Keratinocyte (primary cell): ENCODE measurements at regions not wholly inside any gene's neighbourhood (a gene's known extent, or its start where the extent isn't known, plus 50 kb on each side); places are given as distances from the start of the nearest gene placed in this dataset.

Experiments used
- DNase-seq: peaks from one replicate; pipeline ENCODE4 v3.0.0-alpha.2; 2011; ENCODE audit warnings: low read depth, missing footprints, low spot score
- FAIRE-seq: peaks from 2 replicates; lab custom pipeline; 2011; peaks lifted over from hg19 to GRCh38; lab: Jason Lieb, UNC
- H2AFZ ChIP-seq: 2 replicates; pipeline ENCODE4 v1.6.0; 2012; ENCODE audit warnings: low read length, control low read depth, inconsistent platforms; ENCODE audit not compliant: control insufficient read depth
- H3K27ac ChIP-seq: 2 replicates; pipeline ENCODE4 v1.5.1; 2011; ENCODE audit warnings: low read length; ENCODE audit not compliant: control insufficient read depth, insufficient read depth
- H3K27me3 ChIP-seq: 3 replicates; pipeline ENCODE4 v1.6.0; 2011; ENCODE audit warnings: low read length; ENCODE audit not compliant: control insufficient read depth, insufficient read depth; ENCODE audit errors: extremely low read depth
- H3K36me3 ChIP-seq, 2 experiments: 2 replicates in 1 of 2; 3 replicates in 1 of 2; pipeline ENCODE4 v1.5.1; 2011; ENCODE audit warnings: low read length in 2 of 2, mild to moderate bottlenecking in 1 of 2; ENCODE audit not compliant: control insufficient read depth in 2 of 2, insufficient read depth in 2 of 2; ENCODE audit errors: extremely low read depth in 1 of 2
- H3K4me1 ChIP-seq: 3 replicates; pipeline ENCODE4 v1.5.1; 2011; ENCODE audit warnings: low read length; ENCODE audit not compliant: control insufficient read depth, insufficient read depth; ENCODE audit errors: extremely low read depth
- H3K4me2 ChIP-seq: 3 replicates; pipeline ENCODE4 v1.6.0; 2011; ENCODE audit warnings: low read depth, low read length; ENCODE audit not compliant: control insufficient read depth, insufficient read depth; ENCODE audit errors: extremely low read depth
- H3K4me3 ChIP-seq, 3 experiments: fragments of 200-600 bp in 1 of 3; sonication (generic) in 1 of 3; 2 replicates in 2 of 3; 3 replicates in 1 of 3; pipeline ENCODE4 v1.5.1; 2011 to 2016; ENCODE audit warnings: low read length in 3 of 3, mild to moderate bottlenecking in 3 of 3, control low read depth in 2 of 3, inconsistent platforms in 1 of 3, low read depth in 1 of 3, mixed read lengths in 1 of 3, mixed run types in 1 of 3, moderate library complexity in 1 of 3; ENCODE audit not compliant: control insufficient read depth in 2 of 3, insufficient read depth in 2 of 3; ENCODE audit errors: extremely low read depth in 1 of 3
- H3K79me2 ChIP-seq: 2 replicates; pipeline ENCODE4 v1.6.0; 2012; ENCODE audit warnings: low read length; ENCODE audit not compliant: control insufficient read depth, insufficient read depth
- H3K9ac ChIP-seq: 3 replicates; pipeline ENCODE4 v1.6.0; 2011; ENCODE audit warnings: low read length; ENCODE audit not compliant: control insufficient read depth, insufficient read depth; ENCODE audit errors: extremely low read depth
- H3K9me1 ChIP-seq: 3 replicates; pipeline ENCODE4 v1.6.0; 2011; ENCODE audit warnings: low read length; ENCODE audit not compliant: control insufficient read depth, insufficient read depth; ENCODE audit errors: extremely low read depth
- H3K9me3 ChIP-seq: 2 replicates; pipeline ENCODE4 v1.5.1; 2012; ENCODE audit warnings: low read depth, low read length; ENCODE audit not compliant: control insufficient read depth
- H4K20me1 ChIP-seq: 3 replicates; pipeline ENCODE4 v1.6.0; 2011; ENCODE audit warnings: low read length; ENCODE audit not compliant: control insufficient read depth, insufficient read depth; ENCODE audit errors: extremely low read depth
- EZH2 ChIP-seq: IDR thresholded peaks from one replicate; pipeline ENCODE4 v1.6.1; 2012; ENCODE audit warnings: inconsistent platforms, mild to moderate bottlenecking, low read length, moderate library complexity
- dilution Hi-C: fragments of 300-500 bp; cut with MboI; formaldehyde crosslinking; loops from one replicate; pipeline ENCODE4 v1.7.0; 2020; ENCODE audit warnings: low sequenced_read_pairs; ENCODE audit not compliant: extremely low pct_ligation_motif_present
- TF ChIP-seq, protein P1 (sequence below), 3 experiments: IDR thresholded peaks in 1 of 3; conservative IDR thresholded peaks in 1 of 3; optimal IDR thresholded peaks in 1 of 3; 2 replicates in 2 of 3; 3 replicates in 1 of 3; pipeline versions ENCODE3 to v1.5.1; 2011; ENCODE audit warnings: low read length in 3 of 3, mild to moderate bottlenecking in 3 of 3, moderate library complexity in 2 of 3, control low read depth in 1 of 3, inconsistent platforms in 1 of 3; ENCODE audit not compliant: insufficient read depth in 2 of 3; ENCODE audit errors: extremely low read depth in 1 of 3

DNA sequence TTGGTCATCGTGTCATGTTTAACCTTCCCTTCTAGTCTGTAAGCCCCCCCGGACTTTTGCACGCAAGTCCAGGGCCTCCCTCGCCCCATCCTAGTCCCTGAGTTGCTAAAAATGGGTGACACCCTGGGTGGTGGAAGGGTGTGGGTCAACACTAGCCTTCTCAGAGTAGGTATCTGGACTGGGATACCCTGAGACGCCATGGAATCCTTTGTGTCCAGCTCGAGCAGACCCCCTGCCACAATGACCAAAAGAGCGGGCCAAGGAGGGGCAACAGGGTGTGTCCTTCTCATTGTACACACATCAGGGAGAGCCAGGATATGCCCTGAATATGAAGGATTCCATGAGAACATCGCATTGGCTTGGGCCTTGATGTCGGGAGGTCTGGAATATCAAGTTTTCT, 67.5 kb upstream of the ATP12A start:
- Histone ChIP-seq H3K4me3 (no peak overlapping the region), H3K27me3 (no peaks in the 10 kb centered on the region), H3K9me3 (no peaks in the 10 kb centered on the region), H3K4me1 (no peaks in the 10 kb centered on the region), H3K36me3 (no peaks in the 10 kb centered on the region), H3K27ac (no peak overlapping the region), H3K9ac (no peak overlapping the region), H4K20me1 (no peaks in the 10 kb centered on the region), H2AFZ (no peak overlapping the region), H3K4me2 (no peak overlapping the region), H3K79me2 (no peaks in the 10 kb centered on the region), H3K9me1 (no peaks in the 10 kb centered on the region)
- DNase-seq (no peak), FAIRE-seq (no peak)
- dilution Hi-C loops: no loop called here
- TF ChIP-seq, protein P1, sequence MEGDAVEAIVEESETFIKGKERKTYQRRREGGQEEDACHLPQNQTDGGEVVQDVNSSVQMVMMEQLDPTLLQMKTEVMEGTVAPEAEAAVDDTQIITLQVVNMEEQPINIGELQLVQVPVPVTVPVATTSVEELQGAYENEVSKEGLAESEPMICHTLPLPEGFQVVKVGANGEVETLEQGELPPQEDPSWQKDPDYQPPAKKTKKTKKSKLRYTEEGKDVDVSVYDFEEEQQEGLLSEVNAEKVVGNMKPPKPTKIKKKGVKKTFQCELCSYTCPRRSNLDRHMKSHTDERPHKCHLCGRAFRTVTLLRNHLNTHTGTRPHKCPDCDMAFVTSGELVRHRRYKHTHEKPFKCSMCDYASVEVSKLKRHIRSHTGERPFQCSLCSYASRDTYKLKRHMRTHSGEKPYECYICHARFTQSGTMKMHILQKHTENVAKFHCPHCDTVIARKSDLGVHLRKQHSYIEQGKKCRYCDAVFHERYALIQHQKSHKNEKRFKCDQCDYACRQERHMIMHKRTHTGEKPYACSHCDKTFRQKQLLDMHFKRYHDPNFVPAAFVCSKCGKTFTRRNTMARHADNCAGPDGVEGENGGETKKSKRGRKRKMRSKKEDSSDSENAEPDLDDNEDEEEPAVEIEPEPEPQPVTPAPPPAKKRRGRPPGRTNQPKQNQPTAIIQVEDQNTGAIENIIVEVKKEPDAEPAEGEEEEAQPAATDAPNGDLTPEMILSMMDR (optimal IDR thresholded peaks at IDR 0.05 in 1 of 3, IDR thresholded peaks at IDR 0.05 in 1 of 3, conservative IDR thresholded peaks at IDR 0.05 in 1 of 3; ENCODE audit: extremely low read depth in 1 of 3, insufficient read depth in 2 of 3, low read length in 3 of 3): no peak
- no peak for TF ChIP-seq EZH2

DNA sequence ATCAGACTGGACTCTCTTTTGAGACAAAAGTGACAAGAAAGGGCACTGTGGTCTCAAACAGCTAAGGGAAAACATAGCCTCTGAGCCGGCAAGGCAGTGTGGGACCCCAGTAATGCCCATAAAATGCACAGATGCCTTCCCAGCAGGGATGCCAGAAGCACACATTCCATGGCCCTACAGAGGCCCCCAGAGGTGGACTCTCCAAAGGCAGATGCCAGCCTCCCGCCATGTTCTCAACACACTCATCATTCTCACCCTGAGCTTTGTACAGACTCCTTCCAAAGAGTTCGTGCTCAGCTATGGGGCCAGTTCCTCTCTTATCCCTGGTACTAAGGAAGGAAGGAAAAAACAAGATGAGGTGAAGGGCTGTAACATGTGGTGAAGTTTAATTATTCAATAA, 67.1 kb upstream of the ATP12A start:
- H3K9me3 ChIP-seq: no peaks in the 10 kb centered on the region
- H4K20me1 ChIP-seq: no peaks in the 10 kb centered on the region
- no peak for TF ChIP-seq EZH2
- TF ChIP-seq, protein P1 (optimal IDR thresholded peaks at IDR 0.05 in 1 of 3, IDR thresholded peaks at IDR 0.05 in 1 of 3, conservative IDR thresholded peaks at IDR 0.05 in 1 of 3; ENCODE audit: extremely low read depth in 1 of 3, insufficient read depth in 2 of 3, low read length in 3 of 3): no peak
- H3K27me3 ChIP-seq: no peaks in the 10 kb centered on the region
- H3K9me1 ChIP-seq: no peaks in the 10 kb centered on the region
- no peak overlapping the region for H3K27ac ChIP-seq
- H3K36me3 ChIP-seq: no peaks in the 10 kb centered on the region
- DNase-seq (no peak), FAIRE-seq (no peak)
- no peaks in the 10 kb centered on the region for H3K4me1 ChIP-seq
- H3K79me2 ChIP-seq: no peaks in the 10 kb centered on the region
- H3K9ac ChIP-seq: no peak overlapping the region
- no peak overlapping the region for H3K4me2 ChIP-seq
- H2AFZ ChIP-seq: no peak overlapping the region
- no peak overlapping the region for H3K4me3 ChIP-seq
- dilution Hi-C loops: no loop called here
